ENCODE measurements at regions not wholly inside any gene's neighbourhood (a gene's known extent, or its start where the extent isn't known, plus 50 kb on each side); places are given as distances from the start of the nearest gene placed in this dataset.
A peak's percentile ranks its signal among the peaks of the same experiment; 100 is the strongest.
"Not testable (repeated sequence)": the region's sequence is repeated elsewhere in the genome, so short reads cannot be mapped to it uniquely, and the experiment has no call there.

DNA sequence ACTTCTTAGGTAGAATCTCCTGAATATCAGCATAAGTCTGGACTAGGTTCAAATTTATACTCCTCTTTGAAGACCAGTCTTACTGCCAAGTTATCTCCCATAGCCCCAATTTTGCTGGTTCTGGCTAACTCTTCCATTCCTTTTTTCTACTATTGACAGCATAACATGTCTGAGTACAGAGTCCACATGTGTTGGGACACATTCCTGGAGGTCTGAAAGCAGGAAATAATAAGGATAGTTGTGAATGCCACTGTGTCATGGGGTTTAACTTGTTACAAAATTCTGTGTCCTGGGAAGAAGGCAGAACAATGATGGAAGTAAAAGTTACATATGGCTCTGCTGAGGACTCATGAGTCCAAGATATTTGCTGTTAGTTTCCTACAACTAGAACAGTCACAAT, 57.4 kb upstream of the ZBTB20 start:
- Mint-ChIP-seq H3K36me3 (ENCODE audit: low read depth) (no peaks in the 10 kb centered on the region), H3K4me3 (no peak overlapping the region), H3K27ac (no peak overlapping the region), H3K27me3 (no peaks in the 10 kb centered on the region), H3K9me3 (no peaks in the 10 kb centered on the region), H3K4me1 (no peaks in the 10 kb centered on the region)
- no peak for ATAC-seq
- DNase-seq = no peak

DNA sequence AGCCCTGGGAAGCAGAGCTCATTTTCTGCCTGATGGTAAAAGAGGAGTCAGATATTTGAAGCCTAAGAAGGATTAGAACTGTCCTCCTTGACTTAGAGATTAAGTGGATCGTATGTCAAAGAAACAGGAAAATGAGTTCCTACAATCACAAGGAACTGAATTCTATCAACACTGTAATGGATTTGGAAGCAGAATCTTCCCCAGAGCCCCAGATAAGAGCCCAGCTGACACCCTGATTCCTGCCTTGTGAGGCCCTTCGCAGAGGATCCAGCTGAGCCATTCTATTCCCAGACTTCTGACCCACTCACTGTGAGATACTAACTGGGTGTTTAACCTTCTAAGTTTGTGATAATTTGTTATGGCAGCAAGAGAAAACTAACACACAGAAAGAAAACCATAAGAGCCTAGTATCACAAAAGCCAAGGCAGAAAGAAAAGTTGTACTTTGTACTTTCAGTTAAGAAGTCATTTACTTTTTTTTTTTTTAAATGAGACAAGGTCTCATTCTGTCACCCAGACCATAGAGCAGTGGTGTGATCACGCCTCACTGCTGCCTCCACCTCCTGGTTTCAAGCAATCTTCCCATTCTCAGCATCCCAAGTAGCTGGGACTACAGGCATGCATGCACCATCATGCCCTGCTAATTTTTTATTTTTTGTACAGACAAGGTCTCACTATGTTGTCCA, 61.1 kb upstream of the ZBTB20 start:
- Mint-ChIP-seq H3K9me3 (no peaks in the 10 kb centered on the region), H3K27me3 (no peaks in the 10 kb centered on the region), H3K4me1 (no peaks in the 10 kb centered on the region), H3K4me3 (no peak overlapping the region), H3K27ac (no peak overlapping the region), H3K36me3 (ENCODE audit: low read depth) (no peaks in the 10 kb centered on the region)
- ATAC-seq (no peak), DNase-seq (no peak)

DNA sequence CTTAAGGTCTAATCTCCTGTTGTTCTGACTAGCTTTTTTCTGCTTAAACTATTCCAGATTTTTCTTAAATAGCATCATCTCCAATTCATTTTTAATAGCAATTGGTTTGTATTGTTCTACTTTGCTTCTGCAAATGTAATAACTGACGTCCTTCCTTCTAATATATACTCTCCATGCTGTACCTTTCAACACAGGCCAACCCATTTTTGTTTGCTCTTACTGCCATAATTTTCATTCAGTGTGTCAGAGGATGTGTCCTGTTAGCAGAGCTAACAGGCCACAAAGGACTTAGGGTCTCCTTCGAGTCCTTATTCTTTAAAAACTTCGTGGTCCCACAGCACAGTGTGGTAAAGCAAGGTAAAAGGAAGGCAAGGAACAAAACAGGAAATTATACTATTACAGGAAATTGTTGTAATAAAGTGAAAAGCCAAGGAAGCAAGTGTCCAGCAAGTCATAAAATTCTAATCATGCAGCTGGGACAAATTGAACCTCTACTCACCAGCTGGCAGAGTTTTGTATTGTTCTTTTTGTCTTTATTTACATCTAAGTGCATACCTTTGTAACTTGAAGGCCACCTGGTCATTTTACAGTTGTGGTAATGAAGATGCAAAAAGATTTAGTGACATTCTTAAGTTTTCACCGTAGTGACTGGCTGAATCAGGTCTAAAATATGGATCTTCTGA, 64.9 kb upstream of the ZBTB20 start:
- no peaks in the 10 kb centered on the region for H3K9me3 Mint-ChIP-seq
- no peak overlapping the region for H3K27ac Mint-ChIP-seq
- H3K27me3 Mint-ChIP-seq = no peaks in the 10 kb centered on the region
- no peak overlapping the region for H3K4me3 Mint-ChIP-seq
- no peaks in the 10 kb centered on the region for H3K36me3 Mint-ChIP-seq (ENCODE audit: low read depth)
- DNase-seq (no peak), ATAC-seq (no peak)
- no peaks in the 10 kb centered on the region for H3K4me1 Mint-ChIP-seq

DNA sequence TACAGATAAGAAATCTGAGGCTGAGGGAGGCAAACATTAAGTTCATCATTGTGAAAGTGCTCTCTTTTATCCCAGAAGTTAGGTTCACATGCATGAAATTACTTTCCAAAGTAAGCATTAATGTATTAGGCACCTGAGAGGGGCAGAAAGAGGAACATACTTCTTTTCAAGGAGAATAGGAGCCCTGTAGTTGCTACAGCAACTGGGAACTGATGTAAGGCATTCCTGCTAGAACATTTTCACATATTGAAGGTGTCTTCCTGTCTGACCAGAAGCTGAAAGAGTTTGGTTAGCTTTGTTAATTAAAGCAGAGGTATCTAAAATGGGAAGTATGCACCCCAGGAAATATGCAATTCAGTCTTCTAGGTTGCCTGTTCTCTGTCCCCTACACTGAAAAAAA, 65.5 kb upstream of the ZBTB20 start:
- H3K27me3 Mint-ChIP-seq = no peaks in the 10 kb centered on the region
- no peak for ATAC-seq
- H3K4me1 Mint-ChIP-seq = no peaks in the 10 kb centered on the region

DNA sequence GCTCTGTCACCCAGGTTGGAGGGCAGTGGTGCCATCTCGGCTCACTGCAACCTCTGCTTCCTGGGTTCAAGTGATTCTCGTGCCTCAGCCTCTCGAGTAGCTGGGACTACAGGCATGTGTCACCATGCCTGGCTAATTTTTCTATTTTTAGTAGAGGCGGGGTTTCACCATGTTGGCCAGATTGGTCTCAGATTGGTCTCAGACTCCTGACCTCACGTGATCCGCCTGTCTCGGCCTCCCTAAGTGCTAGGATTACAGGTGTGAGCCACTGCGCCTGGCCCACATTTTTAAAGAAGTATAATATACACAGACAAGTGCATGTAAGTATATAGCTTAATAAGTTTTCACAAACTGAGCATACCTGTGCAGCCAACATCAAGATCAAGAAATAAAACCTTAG, 66.0 kb upstream of the ZBTB20 start:
- ATAC-seq; H3K27ac Mint-ChIP-seq; H3K36me3 Mint-ChIP-seq (ENCODE audit: low read depth); H3K4me1 Mint-ChIP-seq; H3K27me3 Mint-ChIP-seq; H3K4me3 Mint-ChIP-seq; H3K9me3 Mint-ChIP-seq; DNase-seq: not testable (repeated sequence)

More for the DNA sequence above, 65.5 kb upstream of the ZBTB20 start:
- no peak overlapping the region for H3K27ac Mint-ChIP-seq
- H3K9me3 Mint-ChIP-seq = no peaks in the 10 kb centered on the region
- no peak overlapping the region for H3K4me3 Mint-ChIP-seq
- DNase-seq = no peak
- H3K36me3 Mint-ChIP-seq (ENCODE audit: low read depth) = no peaks in the 10 kb centered on the region

DNA sequence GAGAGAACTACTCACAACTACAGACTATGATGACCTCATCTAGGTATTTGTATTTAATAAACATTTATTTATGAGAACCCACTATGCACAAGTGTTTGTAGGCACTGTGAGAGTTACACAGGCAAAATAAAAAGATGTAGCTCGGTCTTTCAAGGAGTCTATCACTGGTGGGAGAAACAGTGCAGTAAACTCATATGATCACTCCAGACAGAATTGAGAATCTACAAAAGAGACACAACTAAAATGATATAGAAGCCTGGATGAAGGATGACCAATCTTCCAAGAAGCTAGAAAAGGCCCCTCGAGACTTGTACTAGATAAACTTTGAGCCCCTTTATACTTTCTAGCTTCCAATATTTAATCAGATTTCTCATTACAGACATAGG, 70.2 kb upstream of the ZBTB20 start:
- ATAC-seq = no peak
- Mint-ChIP-seq H3K9me3 (no peaks in the 10 kb centered on the region), H3K27ac (no peak overlapping the region), H3K4me3 (no peak overlapping the region), H3K4me1 (no peaks in the 10 kb centered on the region), H3K36me3 (ENCODE audit: low read depth) (no peaks in the 10 kb centered on the region), H3K27me3 (peaks cover 2% of the 10 kb centered on the region)
- no peak for DNase-seq

DNA sequence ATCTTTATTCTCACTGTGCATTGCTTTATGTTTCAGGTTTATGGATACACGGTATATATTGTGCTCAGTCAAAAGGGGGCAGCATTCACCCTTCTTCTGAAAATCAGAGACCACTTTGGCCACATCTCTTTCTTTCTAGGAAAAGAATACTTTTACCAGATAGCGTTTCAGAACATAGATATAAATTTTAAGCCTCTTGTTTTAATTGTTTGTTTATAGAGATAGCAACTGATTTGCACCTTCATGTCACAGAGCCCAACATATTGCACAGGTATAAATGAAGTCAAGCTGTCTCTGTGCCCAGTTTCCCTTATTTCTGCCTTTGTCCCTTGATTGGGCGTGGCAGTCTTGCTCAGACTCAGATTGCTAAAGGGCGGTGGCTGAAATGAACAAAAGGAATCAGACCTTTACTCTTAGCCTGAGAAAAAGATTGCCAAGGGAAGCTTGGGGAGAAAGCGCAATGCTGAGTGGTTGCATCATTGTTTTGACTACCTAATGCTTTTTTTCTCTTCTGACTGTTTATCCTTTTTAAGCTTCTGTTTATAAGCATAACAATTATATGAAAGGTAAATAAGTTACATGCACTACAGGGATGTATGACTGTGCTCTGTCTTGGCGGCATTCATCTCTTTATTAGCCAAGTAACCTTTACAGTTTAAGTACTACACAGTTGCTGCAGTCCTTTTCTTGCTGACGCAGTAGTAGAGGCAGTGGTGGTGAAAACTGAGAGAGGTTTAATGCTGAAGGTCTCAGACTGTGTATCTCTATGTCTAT, 70.8 kb upstream of the ZBTB20 start:
- Mint-ChIP-seq H3K27ac (no peak overlapping the region), H3K36me3 (ENCODE audit: low read depth) (no peaks in the 10 kb centered on the region)

DNA sequence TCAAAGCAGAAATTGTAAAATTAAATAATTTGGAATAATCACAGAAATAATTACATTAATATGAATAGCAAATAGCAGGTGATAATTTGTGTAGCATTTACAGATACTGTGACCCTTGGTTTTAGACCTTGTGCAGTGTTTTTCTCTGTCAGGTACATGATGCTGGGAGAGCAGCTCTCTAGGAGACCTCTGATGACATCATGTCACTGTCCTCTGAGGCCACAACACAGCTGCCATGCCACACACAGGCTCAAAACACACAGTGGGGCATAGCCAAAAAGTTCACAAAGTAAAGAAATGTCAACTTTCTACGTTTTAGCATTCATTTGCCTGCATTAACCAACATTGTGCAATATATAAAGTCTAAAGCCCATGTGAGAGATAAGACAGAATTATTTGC, 71.8 kb upstream of the ZBTB20 start:
- ATAC-seq = no peak
- Mint-ChIP-seq H3K27ac (no peak overlapping the region), H3K4me3 (no peak overlapping the region), H3K27me3 (peaks cover 2% of the 10 kb centered on the region), H3K36me3 (ENCODE audit: low read depth) (no peaks in the 10 kb centered on the region), H3K9me3 (no peaks in the 10 kb centered on the region), H3K4me1 (no peaks in the 10 kb centered on the region)
- DNase-seq = no peak

More for the DNA sequence above, 70.8 kb upstream of the ZBTB20 start:
- DNase-seq (peak; percentile 17), ATAC-seq (no peak)
- no peaks in the 10 kb centered on the region for H3K4me1 Mint-ChIP-seq
- peaks cover 2% of the 10 kb centered on the region for H3K27me3 Mint-ChIP-seq
- H3K4me3 Mint-ChIP-seq = no peak overlapping the region
- H3K9me3 Mint-ChIP-seq = no peaks in the 10 kb centered on the region

DNA sequence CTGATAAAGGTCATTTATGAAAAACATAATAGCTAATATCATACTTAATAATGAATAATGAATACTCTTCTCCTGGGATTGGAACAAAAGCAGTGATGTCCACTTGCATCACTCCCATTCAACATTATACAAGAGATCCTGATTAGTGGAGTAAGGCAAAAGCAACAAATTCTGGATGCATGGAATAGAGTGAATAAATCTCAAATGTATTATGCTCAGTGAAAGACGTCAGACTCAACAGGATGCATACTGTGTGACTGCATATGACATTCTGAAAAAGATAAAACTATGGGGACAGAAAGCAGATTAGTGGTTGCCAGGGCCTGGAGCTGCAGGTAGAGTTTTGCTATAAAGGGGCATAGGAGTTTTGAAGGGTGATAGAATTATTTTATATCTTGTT, 77.6 kb upstream of the ZBTB20 start:
- H3K9me3 Mint-ChIP-seq = no peaks in the 10 kb centered on the region
- DNase-seq (no peak), ATAC-seq (no peak)
- no peak overlapping the region for H3K27ac Mint-ChIP-seq
- H3K4me1 Mint-ChIP-seq = no peaks in the 10 kb centered on the region
- H3K4me3 Mint-ChIP-seq = no peak overlapping the region
- no peaks in the 10 kb centered on the region for H3K27me3 Mint-ChIP-seq
- no peaks in the 10 kb centered on the region for H3K36me3 Mint-ChIP-seq (ENCODE audit: low read depth)

DNA sequence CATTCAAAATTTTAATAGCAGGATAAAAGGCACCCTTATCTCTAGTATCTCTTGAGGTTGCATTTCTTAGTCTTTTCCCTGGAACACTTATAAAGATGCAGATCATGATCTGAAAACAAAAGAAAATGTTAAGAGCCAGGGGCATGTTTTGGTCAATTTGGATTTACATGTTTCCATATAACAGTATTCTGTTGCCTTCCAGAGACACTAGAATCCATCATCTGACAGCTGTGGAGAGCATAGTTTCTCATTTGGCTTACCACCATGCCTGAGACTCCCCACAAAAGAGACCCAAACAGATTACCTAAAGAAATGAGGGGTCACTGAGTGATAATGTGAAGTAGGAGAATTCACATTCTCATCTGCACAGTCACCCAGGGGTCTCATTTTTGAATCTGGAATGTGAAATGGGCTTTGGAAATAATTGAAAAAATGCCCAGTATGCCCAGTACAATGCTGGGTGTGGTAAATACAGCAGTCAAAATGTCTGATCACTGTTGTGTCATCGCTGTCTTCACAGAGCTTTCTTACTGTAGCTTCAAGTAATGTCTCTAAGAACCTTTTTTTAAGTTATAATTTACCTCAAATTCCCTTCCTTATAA, 79.9 kb upstream of the ZBTB20 start:
- no peak overlapping the region for H3K27ac Mint-ChIP-seq
- no peak for ATAC-seq
- H3K36me3 Mint-ChIP-seq (ENCODE audit: low read depth) = no peaks in the 10 kb centered on the region
- no peaks in the 10 kb centered on the region for H3K4me1 Mint-ChIP-seq
- no peaks in the 10 kb centered on the region for H3K27me3 Mint-ChIP-seq
- no peaks in the 10 kb centered on the region for H3K9me3 Mint-ChIP-seq
- H3K4me3 Mint-ChIP-seq = no peak overlapping the region
- no peak for DNase-seq

DNA sequence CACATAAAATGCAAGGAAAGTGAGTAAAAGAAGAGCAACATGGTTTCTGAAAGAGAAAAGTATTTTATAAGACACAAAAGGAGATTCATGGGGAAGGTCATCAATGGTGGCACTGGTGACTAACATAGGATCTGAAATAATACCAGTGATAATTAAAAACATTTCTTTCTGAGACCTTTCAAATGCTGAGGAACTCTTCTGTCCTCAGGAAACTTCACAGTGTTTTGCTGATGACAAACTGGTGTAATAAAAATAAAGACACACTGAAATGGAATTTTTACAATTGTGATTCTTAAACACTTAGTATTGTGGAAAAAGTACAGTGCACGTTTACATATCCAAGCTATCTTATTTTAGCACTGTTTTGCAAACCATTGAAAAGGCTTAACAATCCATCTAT, 80.4 kb upstream of the ZBTB20 start:
- H3K27me3 Mint-ChIP-seq = no peaks in the 10 kb centered on the region
- no peaks in the 10 kb centered on the region for H3K36me3 Mint-ChIP-seq (ENCODE audit: low read depth)
- ATAC-seq = no peak
- H3K4me3 Mint-ChIP-seq = no peak overlapping the region
- no peaks in the 10 kb centered on the region for H3K4me1 Mint-ChIP-seq
- H3K9me3 Mint-ChIP-seq = no peaks in the 10 kb centered on the region
- no peak for DNase-seq
- no peak overlapping the region for H3K27ac Mint-ChIP-seq

DNA sequence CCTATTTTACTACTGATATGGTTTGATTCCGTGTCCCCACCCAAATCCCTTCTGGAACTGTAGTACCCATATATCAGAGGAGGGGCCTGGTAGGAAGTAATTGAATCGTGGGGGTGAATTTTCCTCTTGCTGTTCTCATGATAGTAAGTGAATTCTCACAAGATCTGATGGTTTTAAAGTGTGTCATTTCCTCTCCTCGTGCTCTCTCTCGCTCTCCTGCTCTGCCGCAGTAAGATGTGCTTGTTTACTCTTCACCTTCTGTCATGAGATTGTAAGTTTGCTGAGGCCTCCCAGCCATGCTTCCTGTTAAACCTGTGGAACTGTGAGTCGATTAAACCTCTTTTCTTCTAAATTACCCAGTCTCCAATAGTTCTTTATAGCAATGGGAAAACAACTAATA, 81.2 kb upstream of the ZBTB20 start:
- Mint-ChIP-seq H3K36me3 (ENCODE audit: low read depth) (no peaks in the 10 kb centered on the region), H3K27ac (no peak overlapping the region), H3K4me3 (no peak overlapping the region), H3K9me3 (no peaks in the 10 kb centered on the region), H3K27me3 (no peaks in the 10 kb centered on the region), H3K4me1 (no peaks in the 10 kb centered on the region)
- DNase-seq (no peak), ATAC-seq (no peak)

DNA sequence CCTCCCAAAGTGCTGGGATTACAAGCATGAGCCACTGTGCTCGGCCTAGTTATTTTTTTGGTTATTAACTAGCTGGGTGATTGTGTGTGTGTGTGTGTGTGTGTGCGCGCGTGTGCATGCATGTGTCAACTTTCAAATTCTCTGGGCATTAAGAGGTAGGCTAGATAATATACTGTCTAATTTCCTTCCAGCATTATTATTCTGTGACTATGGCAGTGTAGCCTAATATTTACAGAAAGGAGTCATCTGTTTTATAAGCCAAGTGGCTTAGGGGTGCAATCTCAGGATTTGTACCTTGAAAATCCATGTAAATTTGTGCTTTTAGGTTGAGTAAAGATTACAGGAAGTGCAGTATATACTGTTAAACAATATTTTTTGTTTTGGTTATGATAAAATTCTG, 85.1 kb upstream of the ZBTB20 start:
- Mint-ChIP-seq H3K4me3 (no peak overlapping the region), H3K36me3 (ENCODE audit: low read depth) (no peaks in the 10 kb centered on the region), H3K27me3 (no peaks in the 10 kb centered on the region), H3K4me1 (no peaks in the 10 kb centered on the region), H3K27ac (no peak overlapping the region), H3K9me3 (no peaks in the 10 kb centered on the region)
- ATAC-seq (no peak), DNase-seq (no peak)

DNA sequence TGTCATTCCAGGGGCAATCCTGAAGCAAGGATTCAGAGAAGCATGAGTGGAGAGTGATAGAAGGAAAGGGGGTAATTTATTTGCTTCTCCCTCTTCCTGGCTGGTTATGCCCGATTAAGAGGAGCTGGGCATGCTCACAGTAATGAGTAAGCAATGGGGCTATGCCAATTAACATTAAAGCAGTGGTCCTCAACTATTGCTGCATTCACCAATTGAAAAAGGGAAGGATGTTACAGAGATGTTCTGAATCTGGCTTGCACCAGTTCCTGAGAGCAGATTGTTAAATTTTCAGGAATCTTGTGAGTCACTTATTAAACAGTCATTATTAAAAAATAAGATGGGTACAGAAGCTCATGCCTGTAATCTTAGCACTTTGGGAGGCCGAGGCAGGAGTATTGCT, 85.9 kb upstream of the ZBTB20 start:
- ATAC-seq = no peak
- H3K27me3 Mint-ChIP-seq = no peaks in the 10 kb centered on the region
- DNase-seq = no peak
- no peaks in the 10 kb centered on the region for H3K9me3 Mint-ChIP-seq
- no peak overlapping the region for H3K4me3 Mint-ChIP-seq
- H3K27ac Mint-ChIP-seq = no peak overlapping the region
- no peaks in the 10 kb centered on the region for H3K4me1 Mint-ChIP-seq
- H3K36me3 Mint-ChIP-seq (ENCODE audit: low read depth) = no peaks in the 10 kb centered on the region

DNA sequence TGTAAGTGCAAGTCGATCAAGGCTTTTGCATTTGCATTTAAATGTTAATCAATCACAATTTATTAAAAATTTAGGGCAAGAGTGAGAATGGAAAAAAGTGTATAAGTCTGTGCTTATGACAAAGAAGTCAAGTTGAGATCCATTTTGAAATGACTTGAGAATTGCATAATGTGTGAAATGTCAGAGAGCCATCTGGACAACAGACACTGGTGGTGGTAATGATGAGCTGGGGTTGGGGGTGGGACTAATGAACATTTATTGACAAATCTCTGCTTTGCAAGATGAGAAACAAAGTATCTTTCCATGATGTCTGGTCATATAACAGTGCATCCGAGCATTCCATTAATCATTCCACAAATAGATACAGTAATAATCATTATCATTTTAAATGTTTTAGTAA, 89.4 kb upstream of the ZBTB20 start:
- DNase-seq (no peak), ATAC-seq (no peak)
- H3K36me3 Mint-ChIP-seq (ENCODE audit: low read depth) = no peaks in the 10 kb centered on the region
- H3K27me3 Mint-ChIP-seq = no peaks in the 10 kb centered on the region
- H3K4me1 Mint-ChIP-seq = no peaks in the 10 kb centered on the region
- H3K9me3 Mint-ChIP-seq = no peaks in the 10 kb centered on the region
- no peak overlapping the region for H3K27ac Mint-ChIP-seq
- H3K4me3 Mint-ChIP-seq = no peak overlapping the region
